Esophagus (tissue), 2 donors: ENCODE measurements at regions not wholly inside any gene's neighbourhood (a gene's known extent, or its start where the extent isn't known, plus 50 kb on each side); places are given as distances from the start of the nearest gene placed in this dataset.

Experiments used
- H3K27ac ChIP-seq, 2 donors: one replicate each; pipeline ENCODE4 v1.5.1; 2013; ENCODE audit warnings: low read depth in 2 of 2, mild to moderate bottlenecking in 2 of 2, inconsistent platforms in 1 of 2, low read length in 1 of 2, moderate library complexity in 1 of 2
- H3K27me3 ChIP-seq, 2 donors: one replicate each; pipeline ENCODE4 v1.6.1; 2013; ENCODE audit warnings: low read length in 2 of 2, control low read depth in 1 of 2, mild to moderate bottlenecking in 1 of 2; ENCODE audit not compliant: insufficient read depth in 2 of 2, control insufficient read depth in 1 of 2
- H3K36me3 ChIP-seq, 2 donors: one replicate each; pipeline ENCODE4 v1.6.1; 2013; ENCODE audit warnings: low read length in 1 of 2; ENCODE audit not compliant: control insufficient read depth in 2 of 2, insufficient read depth in 2 of 2
- H3K4me1 ChIP-seq, 2 donors: one replicate each; pipeline ENCODE4 v1.6.1; 2013; ENCODE audit warnings: low read length in 1 of 2; ENCODE audit not compliant: control insufficient read depth in 2 of 2, insufficient read depth in 2 of 2
- H3K4me3 ChIP-seq, 2 donors: one replicate each; pipeline ENCODE4 v1.5.1; 2013; ENCODE audit warnings: low read length in 2 of 2, mild to moderate bottlenecking in 2 of 2, low read depth in 1 of 2, moderate library complexity in 1 of 2
- H3K9me3 ChIP-seq, 2 donors: one replicate each; pipeline ENCODE4 v1.6.1; 2013; ENCODE audit warnings: mild to moderate bottlenecking in 2 of 2, low read depth in 1 of 2, low read length in 1 of 2, moderate library complexity in 1 of 2; ENCODE audit not compliant: control insufficient read depth in 2 of 2, insufficient read depth in 1 of 2
- WGBS, 2 donors: extraction: QIAGEN DNeasy Blood & Tissue Kit; methylation state at CpG; one replicate each; pipeline ENCODE4 v1.1.7; 2013; 5-methylcytosine and 5-hydroxymethylcytosine counted together
- donor health status: healthy with polysubstance abuse.
- donor health status: Bipolar disorder and iron deficiency.

- Histone ChIP-seq H3K9me3 (no peaks in the 10 kb centered on the region), H3K27ac (no peak overlapping the region), H3K4me1 (no peaks in the 10 kb centered on the region), H3K27me3 (no peaks in the 10 kb centered on the region), H3K36me3 (no peaks in the 10 kb centered on the region), H3K4me3 (no peak overlapping the region)
- WGBS, 2 donors, result 50 to 52% methylated on average over 3 of the region's 3 CpGs
Measured at GRCh38 chr12:20018406-20018805, 349.9 kb upstream of the PDE3A start.

- Histone ChIP-seq H3K27me3 (no peaks in the 10 kb centered on the region), H3K9me3 (no peaks in the 10 kb centered on the region), H3K4me3 (no peak overlapping the region), H3K36me3 (no peaks in the 10 kb centered on the region), H3K4me1 (no peaks in the 10 kb centered on the region), H3K27ac (no peak overlapping the region)
- WGBS, 2 donors, result 63 to 76% methylated on average over 6 of the region's 6 CpGs
Measured at GRCh38 chr12:20024194-20024593, 344.1 kb upstream of the PDE3A start.

GRCh38 chr12:20028033-20028432, 340.3 kb upstream of the PDE3A start:
- WGBS, 2 donors, result 87 to 96% methylated on average over 1 of the region's 1 CpG
- no peaks in the 10 kb centered on the region for H3K27me3 ChIP-seq
- H3K4me1 ChIP-seq, result no peaks in the 10 kb centered on the region
- no peak overlapping the region for H3K4me3 ChIP-seq
- H3K27ac ChIP-seq, result no peak overlapping the region
- H3K9me3 ChIP-seq, result no peaks in the 10 kb centered on the region
- no peaks in the 10 kb centered on the region for H3K36me3 ChIP-seq

GRCh38 chr12:20030826-20031225, 337.5 kb upstream of the PDE3A start:
- Histone ChIP-seq H3K36me3 (no peaks in the 10 kb centered on the region), H3K9me3 (no peaks in the 10 kb centered on the region), H3K4me1 (no peaks in the 10 kb centered on the region), H3K4me3 (no peak overlapping the region), H3K27ac (no peak overlapping the region), H3K27me3 (no peaks in the 10 kb centered on the region)
- 29 to 31% methylated on average over 1 of the region's 1 CpG for WGBS, 2 donors

GRCh38 chr12:20039562-20039961, 328.8 kb upstream of the PDE3A start:
- Histone ChIP-seq H3K4me1 (no peaks in the 10 kb centered on the region), H3K27ac (no peak overlapping the region), H3K4me3 (no peak overlapping the region), H3K36me3 (no peaks in the 10 kb centered on the region), H3K9me3 (no peaks in the 10 kb centered on the region), H3K27me3 (no peaks in the 10 kb centered on the region)
- 93 to 95% methylated on average over 4 of the region's 4 CpGs for WGBS, 2 donors

GRCh38 chr12:20040184-20040583, 328.2 kb upstream of the PDE3A start:
- no peak overlapping the region for H3K4me3 ChIP-seq
- H3K9me3 ChIP-seq, result no peaks in the 10 kb centered on the region
- no peaks in the 10 kb centered on the region for H3K4me1 ChIP-seq
- no peaks in the 10 kb centered on the region for H3K27me3 ChIP-seq
- no peak overlapping the region for H3K27ac ChIP-seq
- 59 to 65% methylated on average over 2 of the region's 2 CpGs for WGBS, 2 donors
- H3K36me3 ChIP-seq, result no peaks in the 10 kb centered on the region

GRCh38 chr12:20040831-20041230, 327.5 kb upstream of the PDE3A start:
- Histone ChIP-seq H3K27ac (no peak overlapping the region), H3K9me3 (no peaks in the 10 kb centered on the region), H3K4me3 (no peak overlapping the region), H3K4me1 (no peaks in the 10 kb centered on the region), H3K36me3 (no peaks in the 10 kb centered on the region), H3K27me3 (no peaks in the 10 kb centered on the region)
- 31 to 38% methylated on average over 3 of the region's 3 CpGs for WGBS, 2 donors

GRCh38 chr12:20044351-20044750, 324.0 kb upstream of the PDE3A start:
- Histone ChIP-seq H3K4me3 (no peak overlapping the region), H3K4me1 (no peaks in the 10 kb centered on the region), H3K27me3 (no peaks in the 10 kb centered on the region), H3K9me3 (no peaks in the 10 kb centered on the region), H3K27ac (no peak overlapping the region), H3K36me3 (no peaks in the 10 kb centered on the region)
- 86 to 91% methylated on average over 1 of the region's 1 CpG for WGBS, 2 donors

- WGBS, 2 donors, result 63 to 83% methylated on average over 3 of the region's 3 CpGs
- Histone ChIP-seq H3K9me3 (no peaks in the 10 kb centered on the region), H3K36me3 (no peaks in the 10 kb centered on the region), H3K27me3 (no peaks in the 10 kb centered on the region), H3K4me3 (no peak overlapping the region), H3K4me1 (no peaks in the 10 kb centered on the region), H3K27ac (no peak overlapping the region)
Measured at GRCh38 chr12:20044846-20045245, 323.5 kb upstream of the PDE3A start.

GRCh38 chr12:20047901-20048300, 320.4 kb upstream of the PDE3A start:
- H3K4me1 ChIP-seq, result no peaks in the 10 kb centered on the region
- H3K4me3 ChIP-seq, result no peak overlapping the region
- H3K36me3 ChIP-seq, result no peaks in the 10 kb centered on the region
- H3K27ac ChIP-seq, result no peak overlapping the region
- WGBS, 2 donors, result 92 to 100% methylated on average over 3 of the region's 3 CpGs
- no peaks in the 10 kb centered on the region for H3K9me3 ChIP-seq
- H3K27me3 ChIP-seq, result no peaks in the 10 kb centered on the region
